Activated CD4-positive, alpha-beta T cell treated with anti-CD3 and anti-CD28 coated beads, Interleukin-2, amount 50 U/mL, for 1 hour (primary cell): ENCODE measurements at regions not wholly inside any gene's neighbourhood (a gene's known extent, or its start where the extent isn't known, plus 50 kb on each side); places are given as distances from the start of the nearest gene placed in this dataset.
"Not testable (repeated sequence)": the region's sequence is repeated elsewhere in the genome, so short reads cannot be mapped to it uniquely, and the experiment has no call there.

Experiments
- DNase-seq: peaks from one replicate; pipeline ENCODE4 v3.0.0-alpha.2; 2020

DNA sequence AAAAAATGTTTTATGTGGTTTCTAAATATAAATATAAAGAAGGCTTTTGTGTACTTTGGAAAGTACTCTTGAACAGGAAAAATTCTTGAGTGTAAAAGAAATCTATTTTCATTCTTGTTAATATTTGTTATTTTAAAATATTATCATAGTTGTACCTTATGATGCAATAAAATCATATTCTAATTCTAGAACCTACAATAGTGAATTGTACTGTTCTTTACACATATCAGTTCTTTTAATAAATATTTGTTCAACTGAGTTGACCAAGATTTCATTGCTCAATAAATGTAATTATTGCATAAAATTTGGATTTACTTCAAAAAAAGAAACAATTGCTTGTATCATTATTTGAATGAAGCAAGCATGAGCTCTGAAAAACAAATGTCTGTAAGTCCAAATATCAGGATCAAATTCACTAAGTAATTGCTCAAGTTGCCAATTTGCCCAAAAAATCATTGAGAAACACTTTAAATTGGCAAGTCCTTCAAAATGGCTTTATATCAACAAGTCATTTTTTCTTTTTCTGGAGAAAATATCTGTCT lies 191.6 kb upstream of the SLC16A7 start:
- DNase-seq: no peak

DNA sequence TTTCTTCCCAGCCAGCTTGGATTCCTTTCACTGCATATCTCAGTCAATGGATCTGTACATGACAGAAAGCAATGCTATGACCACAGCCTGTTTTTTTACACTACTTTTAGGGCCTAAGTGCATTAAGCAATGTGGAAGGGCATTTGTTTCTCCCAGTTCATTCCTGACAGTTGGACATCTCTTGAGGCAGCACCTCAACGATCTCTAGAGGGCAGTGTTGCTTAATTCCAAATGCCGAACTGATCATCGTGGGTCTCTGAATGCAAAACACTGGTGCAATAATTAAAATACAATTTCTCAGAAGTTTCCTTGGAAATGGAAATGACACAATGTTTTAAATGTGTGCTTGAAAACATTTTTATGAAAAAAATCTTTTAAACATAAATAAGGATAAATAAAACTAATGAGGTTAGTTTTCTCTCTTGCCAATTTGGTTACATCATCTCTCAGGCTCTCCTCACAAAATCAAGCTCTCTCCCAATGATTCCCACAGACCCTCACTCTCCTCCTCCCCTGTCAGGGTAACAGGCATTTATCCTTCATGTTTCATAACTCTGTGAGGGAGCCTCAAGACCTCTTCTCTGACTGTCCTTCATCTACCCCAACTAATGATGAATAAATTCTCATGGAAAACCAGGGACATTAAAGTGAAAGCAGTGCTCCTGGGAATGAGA lies 192.4 kb upstream of the SLC16A7 start:
- DNase-seq: peak; percentile 6

DNA sequence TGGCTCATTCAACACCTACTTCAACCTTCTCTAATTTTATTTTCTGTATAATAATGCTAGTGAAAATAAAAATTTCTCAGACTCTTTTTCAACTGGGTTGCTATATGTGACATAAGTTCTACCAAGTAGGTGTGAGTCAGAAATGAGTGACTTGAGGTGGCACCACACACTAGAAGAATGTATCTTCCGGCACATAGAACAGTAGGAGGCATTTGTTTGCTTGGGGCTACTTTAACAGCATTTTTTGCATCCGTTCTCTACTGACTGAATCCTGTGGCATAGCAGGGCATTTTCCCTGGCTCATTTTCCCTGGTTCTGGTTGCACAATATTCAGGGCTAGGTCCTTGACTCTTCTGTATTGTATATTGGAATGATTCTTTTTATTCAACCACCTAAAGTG lies 194.0 kb upstream of the SLC16A7 start:
- no peak for DNase-seq

DNA sequence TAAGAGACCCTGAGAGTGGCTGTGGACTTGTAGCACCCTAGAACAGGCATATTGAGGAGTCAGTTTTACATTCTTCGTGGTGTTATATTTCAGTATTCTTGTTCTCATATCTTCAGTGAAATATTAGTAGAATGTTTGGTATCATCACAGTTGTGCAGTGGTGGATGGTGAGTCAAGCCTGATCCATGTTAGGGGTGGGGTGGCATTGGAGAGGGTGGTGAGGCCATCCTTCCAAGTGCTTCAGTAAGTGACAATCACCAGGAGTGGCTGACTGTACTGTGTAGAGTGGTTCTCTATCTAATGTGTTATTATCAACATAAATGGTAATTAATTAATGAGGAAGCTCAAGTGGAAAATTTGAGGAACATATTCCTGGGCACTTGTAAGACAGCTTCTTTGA lies 197.7 kb upstream of the SLC16A7 start:
- no peak for DNase-seq

DNA sequence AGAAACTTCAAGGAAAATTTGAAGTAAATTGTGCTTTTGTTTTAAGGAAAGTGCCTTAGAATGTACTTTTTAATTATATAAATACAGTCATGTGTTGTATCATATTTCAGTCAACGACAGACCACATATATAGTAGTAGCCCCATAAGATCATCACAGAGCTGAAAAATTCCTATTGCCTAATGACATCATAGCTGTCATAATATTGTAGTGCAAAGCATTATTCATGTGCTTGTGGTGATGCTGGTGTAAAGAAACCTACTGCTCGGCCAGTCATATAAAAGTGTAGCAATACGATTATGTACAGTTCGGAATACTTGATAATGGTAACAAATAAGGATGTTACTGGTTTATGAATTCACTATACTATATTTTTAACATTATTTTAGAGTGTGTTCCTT lies 198.9 kb upstream of the SLC16A7 start:
- DNase-seq: no peak

DNA sequence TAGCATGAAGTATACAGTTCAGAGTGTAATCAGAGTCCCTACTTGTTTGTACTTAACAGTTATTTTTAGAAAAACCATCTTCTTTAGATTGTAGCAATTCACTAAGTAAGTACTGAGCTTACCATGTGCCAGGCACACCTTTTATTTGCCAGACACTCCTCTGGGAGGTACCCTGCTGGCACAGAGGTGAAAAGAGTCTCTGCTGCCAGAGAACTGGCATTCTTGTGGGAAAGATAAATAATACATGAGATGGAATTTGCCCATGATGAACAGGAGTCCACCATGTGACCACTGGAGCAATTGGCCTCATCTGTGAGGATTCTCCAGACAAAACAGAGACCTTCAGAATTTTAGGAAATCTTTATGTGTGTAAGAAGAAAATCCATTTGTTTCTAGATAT lies 199.3 kb upstream of the SLC16A7 start:
- DNase-seq: no peak

DNA sequence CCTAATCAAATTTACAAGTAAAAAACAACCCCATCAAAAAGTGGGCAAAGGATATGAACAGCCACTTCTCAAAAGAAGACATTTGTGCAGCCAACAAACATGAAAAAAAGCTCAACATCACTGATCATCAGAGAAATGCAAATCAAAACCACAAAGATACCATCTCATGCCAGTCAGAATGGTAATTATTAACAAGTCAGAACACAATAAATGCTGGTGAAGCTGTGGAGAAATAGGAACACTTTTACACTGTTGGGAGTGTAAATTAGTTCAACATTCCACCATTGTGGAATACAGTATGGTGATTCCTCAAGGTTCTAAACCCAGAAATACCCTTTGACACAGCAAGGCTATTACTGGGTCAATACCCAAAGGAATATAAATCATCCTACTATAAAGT lies 200.5 kb upstream of the SLC16A7 start:
- DNase-seq: not testable (repeated sequence)

DNA sequence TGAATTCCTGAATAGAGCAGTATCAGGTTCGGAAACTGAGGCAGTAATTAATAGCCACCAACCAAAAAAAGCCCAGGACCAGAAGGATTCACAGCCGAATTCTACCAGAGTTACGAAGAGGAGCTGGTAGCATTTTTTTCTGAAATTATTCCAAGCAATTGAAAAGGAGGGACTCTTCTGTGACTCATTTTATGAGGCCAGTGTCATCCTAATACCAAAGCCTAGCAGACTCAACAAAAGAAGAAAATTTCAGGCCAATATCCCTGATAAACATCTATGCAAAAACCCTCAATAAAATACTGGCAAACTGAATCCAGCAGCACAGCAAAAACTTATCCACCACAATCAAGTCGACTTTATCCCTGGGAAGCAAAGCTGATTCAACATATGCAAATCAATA lies 202.3 kb upstream of the SLC16A7 start:
- no peak for DNase-seq

DNA sequence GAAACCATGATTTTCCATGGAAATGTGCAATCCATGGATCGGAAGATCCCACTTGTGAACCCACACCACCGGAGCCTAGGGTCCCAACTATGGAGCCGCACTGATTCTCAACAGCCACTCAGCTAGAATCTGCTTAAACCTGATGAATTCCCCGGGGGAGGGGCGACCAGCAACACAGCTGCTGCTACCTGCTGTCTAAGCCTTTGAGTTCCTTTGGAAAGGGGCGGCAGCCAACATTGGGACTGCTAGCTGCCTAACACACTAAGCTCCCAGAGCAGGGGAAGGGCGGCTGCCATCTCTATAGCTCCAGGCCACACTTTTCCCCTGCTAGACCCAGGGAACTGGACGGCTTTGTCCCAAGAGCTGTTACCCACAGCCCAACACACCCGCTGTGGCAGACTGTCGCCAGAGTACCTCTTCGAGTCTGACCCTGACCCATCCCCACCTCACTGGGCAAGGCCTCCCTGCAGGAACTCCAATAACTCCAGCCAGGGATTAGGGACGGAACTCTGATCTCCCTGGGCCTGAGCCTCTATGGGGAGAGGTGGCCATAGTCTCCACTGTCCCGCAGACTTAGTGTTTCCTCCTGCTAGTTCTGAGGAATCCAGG lies 205.8 kb upstream of the SLC16A7 start:
- DNase-seq: no peak

DNA sequence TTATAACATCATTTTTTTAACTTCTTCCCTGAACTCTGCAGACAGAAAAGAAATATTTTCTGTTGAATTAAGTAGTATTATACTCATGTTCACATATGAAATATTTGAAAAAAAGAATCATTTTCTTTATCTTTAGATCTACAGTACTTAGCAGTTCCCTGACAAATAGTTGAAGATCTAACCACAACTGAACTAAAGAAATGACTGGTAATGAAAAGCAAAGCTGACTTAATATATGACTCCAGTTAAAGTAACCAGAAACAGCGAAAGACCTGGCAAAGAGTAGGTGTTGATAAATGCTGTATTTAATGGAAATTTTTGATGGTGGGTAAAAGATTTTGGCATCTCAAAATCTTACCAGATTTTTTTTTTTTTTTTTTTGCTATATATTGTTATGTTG lies 207.1 kb upstream of the SLC16A7 start:
- no peak for DNase-seq

DNA sequence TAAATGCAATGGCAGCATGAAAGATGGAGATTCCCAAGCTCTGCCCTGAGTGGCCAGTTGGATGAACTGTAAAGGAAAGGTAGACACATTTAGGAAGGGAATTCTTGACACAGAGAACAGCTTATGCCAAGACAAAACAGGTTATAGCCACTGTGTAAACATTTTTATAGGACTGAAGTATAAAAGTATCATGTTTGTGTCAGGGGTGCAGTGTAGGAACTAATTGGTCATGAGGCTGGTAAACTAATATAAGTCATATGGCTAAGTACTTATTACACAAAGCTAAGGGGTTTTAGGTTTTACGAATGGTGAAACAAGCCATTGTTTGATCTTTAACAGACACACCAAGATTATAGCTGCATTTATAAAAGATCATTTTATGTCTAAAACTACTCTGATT lies 207.7 kb upstream of the SLC16A7 start:
- no peak for DNase-seq

DNA sequence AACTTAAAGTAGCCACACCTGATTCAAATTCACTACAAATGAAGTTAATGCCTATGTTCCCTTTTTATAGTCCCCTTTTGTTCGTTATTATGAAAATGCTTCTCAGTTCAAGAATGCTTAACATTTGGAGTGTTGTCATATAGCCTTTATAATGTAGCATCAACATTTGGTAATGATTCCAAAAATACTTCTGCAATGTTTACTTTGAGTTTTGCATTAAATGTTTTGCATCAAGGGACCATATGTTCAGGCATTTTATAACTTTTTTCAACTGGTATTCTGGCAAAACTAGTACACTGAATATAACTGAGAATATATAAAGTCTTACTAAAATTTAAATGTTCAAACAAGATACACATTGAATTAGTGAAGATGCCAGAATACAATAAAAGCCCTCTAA lies 209.6 kb upstream of the SLC16A7 start:
- DNase-seq: no peak

DNA sequence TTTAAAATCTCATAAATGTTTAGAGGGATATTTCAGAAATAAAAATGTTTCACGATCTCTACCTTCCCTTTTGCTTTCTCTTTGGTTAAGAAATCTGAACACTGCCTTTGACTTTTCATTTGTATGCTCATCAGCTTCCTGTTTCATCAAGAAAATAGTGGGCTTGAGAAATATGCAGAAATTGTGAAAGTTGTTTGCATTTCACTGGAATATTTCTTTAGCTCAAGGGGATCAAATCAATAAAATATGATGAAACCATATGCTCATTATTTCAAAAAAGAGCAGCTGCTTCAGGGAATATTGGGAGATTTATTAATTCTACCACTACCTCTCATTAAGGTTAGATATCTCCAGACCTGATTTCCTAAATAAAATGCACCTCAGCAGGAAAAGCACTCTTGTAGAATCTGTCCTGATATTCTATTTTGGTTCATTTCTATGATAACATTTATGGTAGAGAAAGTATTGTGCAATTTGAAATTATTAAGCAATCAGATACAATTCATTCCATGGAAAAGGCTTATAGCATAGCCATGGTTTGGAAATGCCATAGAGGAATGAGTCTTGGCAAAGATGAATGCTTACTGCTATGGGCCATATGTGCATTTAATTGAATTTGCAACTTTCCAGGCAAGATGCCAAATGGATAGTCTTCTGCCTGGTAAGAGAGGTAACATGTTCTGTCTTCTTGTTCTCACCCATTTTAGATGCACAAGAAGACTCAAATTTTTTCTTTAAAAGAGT lies 212.6 kb upstream of the SLC16A7 start:
- DNase-seq: no peak

DNA sequence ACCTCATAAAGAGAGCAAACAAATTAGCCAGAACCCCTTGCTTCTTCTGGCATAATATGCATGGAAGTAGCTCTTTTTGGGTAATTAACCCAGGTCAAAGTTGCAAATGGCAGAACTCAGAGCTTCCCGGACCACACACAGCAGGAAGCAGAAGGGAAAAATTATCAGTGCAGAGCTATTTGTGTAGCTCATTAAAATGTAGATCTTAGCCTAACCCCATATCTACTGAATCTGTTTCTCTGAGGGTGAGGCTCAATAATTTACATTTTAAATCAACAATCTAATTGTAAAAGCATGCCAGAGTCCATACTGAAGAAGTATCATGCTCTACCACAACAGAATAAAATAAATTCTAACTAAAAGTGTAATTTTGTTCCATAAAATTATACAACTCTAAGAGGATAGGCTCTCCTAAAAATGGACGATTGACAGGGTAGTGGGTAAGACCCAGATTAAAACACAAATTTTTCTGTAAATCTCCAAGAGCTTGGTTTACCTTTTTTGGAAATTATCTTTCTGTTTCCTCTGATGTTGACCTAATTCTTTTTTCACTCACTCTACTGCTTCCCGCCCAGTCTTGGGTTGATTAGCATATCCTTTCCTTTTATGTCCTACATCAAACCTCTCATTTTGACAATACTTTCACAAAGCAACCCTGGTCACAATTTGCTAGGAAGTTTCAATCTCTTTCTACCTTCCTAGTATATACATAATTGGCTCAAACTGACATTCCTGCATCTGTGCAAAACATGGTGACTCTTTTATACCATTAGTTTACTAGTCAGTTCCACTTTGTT lies 213.3 kb upstream of the SLC16A7 start:
- DNase-seq: no peak

DNA sequence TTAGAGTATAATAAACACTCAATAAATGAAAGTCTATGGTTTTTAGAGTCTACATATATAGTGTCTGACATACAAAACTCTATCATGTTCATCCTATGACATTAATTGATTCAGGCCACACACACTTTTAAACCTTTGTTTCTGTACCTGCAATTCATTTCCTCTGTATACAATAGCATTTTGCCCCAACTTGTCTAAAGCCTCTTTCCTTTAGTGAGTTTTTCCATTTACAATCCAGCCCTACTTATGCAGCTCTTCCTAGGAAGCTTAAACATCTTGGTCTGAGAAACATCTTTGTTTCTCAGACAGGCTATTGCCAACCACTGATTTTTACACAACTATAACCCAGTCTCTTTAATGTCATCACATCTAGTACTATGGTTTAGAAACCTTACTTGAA lies 214.7 kb upstream of the SLC16A7 start:
- no peak for DNase-seq

DNA sequence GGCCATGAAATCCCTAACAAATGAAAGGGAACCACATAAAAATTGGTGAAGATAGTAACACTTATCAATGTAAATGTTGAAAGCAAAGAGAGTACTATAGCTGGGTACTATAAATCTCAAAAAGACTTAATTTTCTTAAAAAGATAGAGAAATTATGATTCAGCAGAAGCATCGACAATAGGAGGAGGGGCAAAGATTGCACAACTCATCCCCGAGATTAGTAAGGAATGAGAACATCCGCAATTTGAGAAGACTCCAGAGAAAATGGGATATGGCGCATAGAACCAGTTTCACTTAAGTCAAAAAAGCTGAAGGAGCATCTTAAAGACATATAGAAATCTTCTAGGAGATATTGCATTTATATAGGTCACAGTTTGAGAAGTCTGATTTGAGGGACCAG lies 220.2 kb upstream of the SLC16A7 start:
- no peak for DNase-seq

DNA sequence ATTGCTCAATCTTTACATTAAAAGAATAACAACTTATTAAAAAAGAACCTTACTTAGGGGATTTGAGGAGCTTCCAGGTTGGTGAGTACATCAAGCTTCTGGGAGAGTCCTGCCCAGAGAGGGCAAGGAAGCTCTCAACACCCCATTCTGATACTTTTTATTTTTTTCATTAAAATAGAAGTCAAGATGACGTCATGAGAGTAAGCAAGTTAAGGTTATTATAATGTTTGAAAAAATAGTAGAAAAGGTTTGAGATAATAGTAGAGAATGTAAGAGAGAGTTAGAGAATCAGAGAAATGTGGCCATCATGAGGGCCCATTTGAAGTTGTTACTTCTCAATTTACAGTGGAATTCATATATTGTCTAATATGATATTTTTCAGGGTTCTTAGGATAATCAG lies 221.0 kb upstream of the SLC16A7 start:
- no peak for DNase-seq

DNA sequence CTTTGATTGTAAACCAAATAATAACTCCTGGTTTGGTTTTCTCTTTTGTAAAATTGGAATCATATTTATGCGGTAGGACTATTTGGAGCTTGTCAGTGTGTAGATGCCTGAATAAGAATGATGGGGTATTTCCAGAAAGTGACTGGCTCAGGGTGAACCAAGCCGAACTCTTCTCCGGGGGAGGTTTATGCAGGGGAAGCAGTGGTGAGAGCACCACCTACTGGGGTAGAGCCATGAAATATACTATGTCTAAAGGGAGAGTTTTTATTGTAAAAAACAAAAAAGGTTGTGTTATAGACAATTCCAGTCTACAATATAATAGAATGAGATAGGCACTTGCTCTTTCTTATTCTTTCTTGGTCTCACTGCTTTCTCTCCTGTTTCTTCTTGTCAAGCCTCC lies 222.9 kb upstream of the SLC16A7 start:
- DNase-seq: no peak

DNA sequence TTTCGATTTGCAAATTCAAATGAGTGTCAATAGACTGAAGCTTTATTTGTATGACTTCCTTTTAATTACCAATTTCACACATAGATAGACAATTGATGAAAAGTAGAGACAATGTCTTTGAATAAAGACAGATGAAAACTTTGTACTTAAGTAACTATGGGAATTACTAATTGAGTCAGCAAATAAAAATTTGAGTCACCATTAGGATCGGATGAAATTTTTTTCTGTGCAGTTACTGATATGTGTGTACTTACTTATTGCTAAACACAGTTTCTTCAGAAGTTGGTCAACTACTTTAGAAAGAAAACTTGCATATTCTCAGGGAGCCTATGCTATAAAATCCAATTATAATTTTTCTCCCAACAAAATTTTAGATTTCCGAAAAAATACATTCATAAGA lies 224.9 kb upstream of the SLC16A7 start:
- DNase-seq: no peak

DNA sequence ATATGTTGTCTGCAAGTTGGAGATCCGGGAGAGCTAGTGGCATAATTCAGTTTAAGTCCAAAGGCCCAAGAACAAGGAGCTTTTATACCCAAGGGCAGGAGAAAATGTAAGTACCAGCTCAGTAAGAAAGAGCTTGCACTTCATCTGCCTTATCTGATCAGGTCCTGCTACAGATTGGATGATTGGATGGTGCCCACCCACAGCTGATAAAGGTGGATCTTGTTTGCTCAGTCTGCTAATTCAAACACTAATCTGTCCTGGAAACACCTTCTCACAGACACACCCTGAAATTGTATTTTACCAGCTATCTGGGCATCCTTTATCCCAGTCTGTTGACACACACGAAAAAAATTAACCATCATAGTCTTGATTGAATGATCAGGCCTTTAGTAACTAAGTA lies 230.7 kb upstream of the SLC16A7 start:
- no peak for DNase-seq

DNA sequence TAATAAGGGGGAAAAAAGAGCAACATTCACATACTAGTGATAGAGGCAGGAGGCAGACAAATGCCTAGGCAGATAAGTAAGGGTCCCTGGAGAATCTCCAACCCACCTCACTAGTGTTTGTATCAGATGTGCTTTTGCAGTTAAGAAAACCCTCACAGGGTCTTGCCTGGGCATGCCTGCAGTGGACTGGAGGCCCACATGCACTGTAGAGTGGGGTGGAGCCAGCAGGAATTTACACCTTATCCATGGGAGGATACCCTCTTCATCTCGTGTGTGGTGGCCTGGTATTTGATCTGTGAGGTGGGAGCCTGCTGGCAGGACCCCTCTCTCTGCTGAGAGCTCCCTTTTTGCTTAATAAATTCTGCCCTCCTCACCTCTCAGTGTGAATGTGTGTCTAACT lies 238.0 kb upstream of the SLC16A7 start:
- no peak for DNase-seq

DNA sequence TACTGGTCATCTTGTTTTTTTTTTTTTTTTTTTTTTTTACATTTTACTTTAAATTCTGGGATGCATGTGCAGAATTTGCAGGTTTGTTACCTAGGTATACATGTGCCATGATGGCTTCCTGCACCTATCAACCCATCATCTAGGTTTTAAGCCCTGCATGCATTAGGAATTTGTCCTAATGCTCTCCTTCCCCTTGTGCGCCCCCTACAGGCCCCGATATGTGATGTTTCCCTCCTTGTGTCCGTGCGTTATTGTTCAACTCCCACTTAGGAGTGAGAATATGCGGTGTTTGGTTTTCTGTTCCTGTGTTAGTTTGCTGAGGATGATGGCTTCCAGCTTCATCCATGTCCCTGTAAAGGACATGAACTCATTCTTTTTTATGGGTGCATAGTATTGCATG lies 249.6 kb upstream of the SLC16A7 start:
- DNase-seq: not testable (repeated sequence)

DNA sequence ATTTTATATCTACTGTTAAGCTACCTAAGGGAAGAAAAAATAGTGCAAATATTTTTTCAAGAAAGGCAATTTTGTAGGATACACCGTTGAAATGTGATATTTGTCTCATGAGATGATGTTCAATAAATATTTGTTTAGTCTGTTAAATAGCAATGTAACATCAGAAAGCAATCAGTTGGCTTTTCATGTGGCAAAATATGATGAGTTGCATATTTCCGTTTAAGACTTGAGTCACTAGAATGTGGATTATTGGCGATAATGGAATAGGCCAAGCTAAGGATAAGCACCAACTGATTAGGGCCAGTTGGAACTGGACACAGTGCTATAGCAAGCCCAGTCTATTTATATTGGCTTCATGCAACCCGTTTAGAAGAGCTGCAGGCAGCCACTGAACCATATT lies 250.4 kb upstream of the SLC16A7 start:
- no peak for DNase-seq
